ENCODE measurements at regions not wholly inside any gene's neighbourhood (a gene's known extent, or its start where the extent isn't known, plus 50 kb on each side); places are given as distances from the start of the nearest gene placed in this dataset.
"Not testable (repeated sequence)": the region's sequence is repeated elsewhere in the genome, so short reads cannot be mapped to it uniquely, and the experiment has no call there.

- no peak for DNase-seq (ENCODE audit: low read depth)
- in situ Hi-C loops (cut with HindIII; ENCODE audit: low pct_unique_long_range_greater_than_20kb, low sequenced_read_pairs) = no loop called here
These were observed 50.2 kb upstream of the HIVEP1 start for GRCh38 chr6:11961923-11962322.

- in situ Hi-C loops (cut with HindIII; ENCODE audit: low pct_unique_long_range_greater_than_20kb, low sequenced_read_pairs) = no loop called here
- DNase-seq (ENCODE audit: low read depth) = no peak
These were observed 51.0 kb upstream of the HIVEP1 start for GRCh38 chr6:11960909-11961779.

GRCh38 chr6:11956781-11957180 is 55.3 kb upstream of the HIVEP1 start:
- in situ Hi-C loops (cut with HindIII; ENCODE audit: low pct_unique_long_range_greater_than_20kb, low sequenced_read_pairs) = no loop called here
- no peak for DNase-seq (ENCODE audit: low read depth)

GRCh38 chr6:11953641-11954040 is 58.5 kb upstream of the HIVEP1 start:
- DNase-seq (ENCODE audit: low read depth) = no peak
- in situ Hi-C loops (cut with HindIII; ENCODE audit: low pct_unique_long_range_greater_than_20kb, low sequenced_read_pairs) = no loop called here

GRCh38 chr6:11952316-11952715 is 59.8 kb upstream of the HIVEP1 start:
- DNase-seq (ENCODE audit: low read depth) = no peak
- in situ Hi-C loops (cut with HindIII; ENCODE audit: low pct_unique_long_range_greater_than_20kb, low sequenced_read_pairs) = no loop called here

- DNase-seq (ENCODE audit: low read depth) = no peak
- in situ Hi-C loops (cut with HindIII; ENCODE audit: low pct_unique_long_range_greater_than_20kb, low sequenced_read_pairs) = no loop called here
These were observed 60.2 kb upstream of the HIVEP1 start for GRCh38 chr6:11951868-11952267.

GRCh38 chr6:11950109-11950508 is 62.0 kb upstream of the HIVEP1 start:
- in situ Hi-C loops (cut with HindIII; ENCODE audit: low pct_unique_long_range_greater_than_20kb, low sequenced_read_pairs) = no loop called here
- no peak for DNase-seq (ENCODE audit: low read depth)

- DNase-seq (ENCODE audit: low read depth) = no peak
- in situ Hi-C loops (cut with HindIII; ENCODE audit: low pct_unique_long_range_greater_than_20kb, low sequenced_read_pairs) = no loop called here
These were observed 64.5 kb upstream of the HIVEP1 start for GRCh38 chr6:11947575-11947974.

- no peak for DNase-seq (ENCODE audit: low read depth)
- in situ Hi-C loops (cut with HindIII; ENCODE audit: low pct_unique_long_range_greater_than_20kb, low sequenced_read_pairs) = no loop called here
These were observed 65.0 kb upstream of the HIVEP1 start for GRCh38 chr6:11947063-11947462.

- DNase-seq (ENCODE audit: low read depth) = no peak
- in situ Hi-C loops (cut with HindIII; ENCODE audit: low pct_unique_long_range_greater_than_20kb, low sequenced_read_pairs) = no loop called here
These were observed 68.0 kb upstream of the HIVEP1 start for GRCh38 chr6:11944111-11944510.

- DNase-seq (ENCODE audit: low read depth) = peak; percentile 8
- in situ Hi-C loops (cut with HindIII; ENCODE audit: low pct_unique_long_range_greater_than_20kb, low sequenced_read_pairs) = no loop called here
These were observed 69.1 kb upstream of the HIVEP1 start for GRCh38 chr6:11943060-11943459.

GRCh38 chr6:11942185-11942864 is 69.8 kb upstream of the HIVEP1 start:
- in situ Hi-C loops (cut with HindIII; ENCODE audit: low pct_unique_long_range_greater_than_20kb, low sequenced_read_pairs) = no loop called here
- DNase-seq (ENCODE audit: low read depth) = no peak

- in situ Hi-C loops (cut with HindIII; ENCODE audit: low pct_unique_long_range_greater_than_20kb, low sequenced_read_pairs) = not testable (repeated sequence)
These were observed 71.5 kb upstream of the HIVEP1 start for GRCh38 chr6:11940532-11941166.

GRCh38 chr6:11938285-11938890 is 73.7 kb upstream of the HIVEP1 start:
- in situ Hi-C loops (cut with HindIII; ENCODE audit: low pct_unique_long_range_greater_than_20kb, low sequenced_read_pairs) = no loop called here
- peak; percentile 81 for DNase-seq (ENCODE audit: low read depth)

More at GRCh38 chr6:11940532-11941166, 71.5 kb upstream of the HIVEP1 start:
- DNase-seq (ENCODE audit: low read depth) = not testable (repeated sequence)

GRCh38 chr6:11934638-11935037 is 77.5 kb upstream of the HIVEP1 start:
- no peak for DNase-seq (ENCODE audit: low read depth)
- in situ Hi-C loops (cut with HindIII; ENCODE audit: low pct_unique_long_range_greater_than_20kb, low sequenced_read_pairs) = no loop called here

- in situ Hi-C loops (cut with HindIII; ENCODE audit: low pct_unique_long_range_greater_than_20kb, low sequenced_read_pairs); DNase-seq (ENCODE audit: low read depth): not testable (repeated sequence)
These were observed 79.2 kb upstream of the HIVEP1 start for GRCh38 chr6:11932892-11933291.

- no peak for DNase-seq (ENCODE audit: low read depth)
- in situ Hi-C loops (cut with HindIII; ENCODE audit: low pct_unique_long_range_greater_than_20kb, low sequenced_read_pairs) = no loop called here
These were observed 80.6 kb upstream of the HIVEP1 start for GRCh38 chr6:11931296-11932035.

GRCh38 chr6:11930834-11931233 is 81.3 kb upstream of the HIVEP1 start:
- in situ Hi-C loops (cut with HindIII; ENCODE audit: low pct_unique_long_range_greater_than_20kb, low sequenced_read_pairs); DNase-seq (ENCODE audit: low read depth): not testable (repeated sequence)

Measured in Caki2 (cell line).